Neuronal stem cell (in vitro differentiated cells): ENCODE measurements at regions not wholly inside any gene's neighbourhood (a gene's known extent, or its start where the extent isn't known, plus 50 kb on each side); places are given as distances from the start of the nearest gene placed in this dataset. TPM values are rescaled to one million over a fixed set of nuclear protein-coding genes. Genes with fewer than 3 reads are reported as not detected.

Experiments
- DNase-seq: peaks from one replicate; pipeline ENCODE4 v3.0.0-alpha.2; 2013; ENCODE audit warnings: low spot score
- H2AFZ ChIP-seq: one replicate; pipeline ENCODE4 v1.6.1; 2013; ENCODE audit warnings: mild to moderate bottlenecking, low read length, inconsistent platforms
- H2AK5ac ChIP-seq: 2 replicates; pipeline ENCODE4 v1.6.1; 2013; ENCODE audit warnings: low read depth, mild to moderate bottlenecking, inconsistent platforms, low read length, moderate library complexity, mixed read lengths
- H2BK120ac ChIP-seq: 2 replicates; pipeline ENCODE4 v1.6.1; 2013; ENCODE audit warnings: low read depth, mild to moderate bottlenecking, inconsistent platforms, low read length, moderate library complexity, mixed read lengths
- H2BK12ac ChIP-seq: one replicate; pipeline ENCODE4 v1.6.1; 2013; ENCODE audit warnings: low read length, inconsistent platforms
- H2BK15ac ChIP-seq: 2 replicates; pipeline ENCODE4 v1.6.1; 2013; ENCODE audit warnings: mild to moderate bottlenecking, low read length, inconsistent platforms, mixed read lengths
- H2BK5ac ChIP-seq: one replicate; pipeline ENCODE4 v1.6.1; 2013; ENCODE audit warnings: inconsistent platforms, mild to moderate bottlenecking, low read length, moderate library complexity
- H3K14ac ChIP-seq: one replicate; pipeline ENCODE4 v1.6.1; 2013; ENCODE audit warnings: low read length, inconsistent platforms
- H3K18ac ChIP-seq: 2 replicates; pipeline ENCODE4 v1.6.1; 2013; ENCODE audit warnings: low read length, inconsistent platforms
- H3K23ac ChIP-seq: 2 replicates; pipeline ENCODE4 v1.6.1; 2013; ENCODE audit warnings: low read depth, mild to moderate bottlenecking, mixed read lengths, low read length, inconsistent platforms; ENCODE audit not compliant: poor library complexity
- H3K27ac ChIP-seq: replicated peaks from 3 replicates; pipeline ENCODE4 v1.5.1; 2013; ENCODE audit warnings: low read length, inconsistent platforms
- H3K27me3 ChIP-seq, 3 experiments: 2 replicates each; pipeline ENCODE4 v1.6.1; 2013; ENCODE audit warnings: low read length in 3 of 3, mild to moderate bottlenecking in 2 of 3, inconsistent platforms in 1 of 3, low read depth in 1 of 3, mixed read lengths in 1 of 3, moderate library complexity in 1 of 3; ENCODE audit not compliant: control insufficient read depth in 3 of 3, insufficient read depth in 3 of 3
- H3K36me3 ChIP-seq, 2 donors: replicated peaks in 1 of 2; 2 replicates each; pipeline ENCODE4 v1.6.1; 2013; ENCODE audit warnings: low read length in 2 of 2; ENCODE audit not compliant: control insufficient read depth in 2 of 2, insufficient read depth in 2 of 2
- H3K4ac ChIP-seq: 2 replicates; pipeline ENCODE4 v1.6.1; 2013; ENCODE audit warnings: inconsistent platforms, mild to moderate bottlenecking, low read length, moderate library complexity
- H3K4me1 ChIP-seq, 2 donors: 1 replicate in 1 of 2; 2 replicates in 1 of 2; pipeline ENCODE4 v1.6.1; 2013; ENCODE audit warnings: low read length in 2 of 2, low read depth in 1 of 2; ENCODE audit not compliant: control insufficient read depth in 2 of 2, insufficient read depth in 1 of 2
- H3K4me2 ChIP-seq: one replicate; pipeline ENCODE4 v1.6.1; 2013; ENCODE audit warnings: mild to moderate bottlenecking, low read length, inconsistent platforms; ENCODE audit not compliant: insufficient read depth, poor library complexity, severe bottlenecking
- H3K4me3 ChIP-seq, 2 donors: 2 replicates each; pipeline ENCODE4 v1.5.1; 2013; ENCODE audit warnings: low read length in 2 of 2, mild to moderate bottlenecking in 2 of 2, inconsistent platforms in 1 of 2, moderate library complexity in 1 of 2
- H3K79me1 ChIP-seq: one replicate; pipeline ENCODE4 v1.6.1; 2013; ENCODE audit warnings: low read depth, mild to moderate bottlenecking, inconsistent platforms, low read length, moderate library complexity
- H3K9ac ChIP-seq: one replicate; pipeline ENCODE4 v1.6.1; 2013; ENCODE audit warnings: mild to moderate bottlenecking, low read depth, low read length, inconsistent platforms; ENCODE audit not compliant: poor library complexity
- H3K9me3 ChIP-seq, 2 donors: replicated peaks in 1 of 2; 2 replicates each; pipeline versions ENCODE3 to v1.6.1; 2013; ENCODE audit warnings: low read length in 2 of 2, mild to moderate bottlenecking in 2 of 2, inconsistent platforms in 1 of 2, low read depth in 1 of 2, mixed read lengths in 1 of 2, moderate library complexity in 1 of 2; ENCODE audit not compliant: control insufficient read depth in 2 of 2, insufficient read depth in 1 of 2
- H4K8ac ChIP-seq: one replicate; pipeline ENCODE4 v1.6.1; 2013; ENCODE audit warnings: low read depth, mild to moderate bottlenecking, inconsistent platforms, low read length, moderate library complexity
- H4K91ac ChIP-seq: one replicate; pipeline ENCODE4 v1.6.1; 2013; ENCODE audit warnings: low read length, low read depth, mild to moderate bottlenecking, inconsistent platforms; ENCODE audit not compliant: poor library complexity
- WGBS, 2 donors: extraction: QIAGEN DNeasy Blood & Tissue Kit; methylation state at CpG; one replicate each; pipeline ENCODE4 v1.1.7; 2013; ENCODE audit warnings: missing lambda C conversion rate in 2 of 2, mixed read lengths in 1 of 2; ENCODE audit not compliant: insufficient read length in 2 of 2, insufficient replicate concordance in 1 of 2; ENCODE audit errors: extremely low coverage in 2 of 2; 5-methylcytosine and 5-hydroxymethylcytosine counted together
- small RNA-seq: library from polyadenylated mRNA; stranded (forward); fragments of <200 nt; extraction: miRNeasy Mini kit (QIAGEN cat#:217004); gene quantifications from one replicate; pipeline ENCODE3, GENCODE V24; 2013; ENCODE audit not compliant: insufficient read depth

- H3K9me3 ChIP-seq, result no peaks in the 10 kb centered on the region
- H3K4me3 ChIP-seq, result no peak overlapping the region
- H2BK15ac ChIP-seq, result no peak overlapping the region
- no peaks in the 10 kb centered on the region for H3K79me1 ChIP-seq
- no peak overlapping the region for H3K14ac ChIP-seq
- no peak overlapping the region for H2BK12ac ChIP-seq
- H3K4me2 ChIP-seq, result no peak overlapping the region
- H2AFZ ChIP-seq, result no peak overlapping the region
- no peaks in the 10 kb centered on the region for H3K27me3 ChIP-seq
- no peak overlapping the region for H3K23ac ChIP-seq
- H2AK5ac ChIP-seq, result no peak overlapping the region
- no peak overlapping the region for H2BK5ac ChIP-seq
- H4K8ac ChIP-seq, result no peak overlapping the region
- no peak overlapping the region for H3K18ac ChIP-seq
- H3K36me3 ChIP-seq, result no peaks in the 10 kb centered on the region
- H3K9ac ChIP-seq, result no peak overlapping the region
- H4K91ac ChIP-seq, result no peak overlapping the region
- no peaks in the 10 kb centered on the region for H3K4me1 ChIP-seq
- DNase-seq, result no peak
- no peak overlapping the region for H3K27ac ChIP-seq
- no peak overlapping the region for H3K4ac ChIP-seq
- H2BK120ac ChIP-seq, result no peak overlapping the region
- WGBS, 2 donors, result no CpG with 5 or more reads among the region's 2 CpGs
Measured at GRCh38 chr7:17244786-17245185, 53.7 kb upstream of the AHR start.

GRCh38 chr7:17247357-17247756 is 51.1 kb upstream of the AHR start:
- Histone ChIP-seq H3K36me3 (no peaks in the 10 kb centered on the region), H3K14ac (no peak overlapping the region)

GRCh38 chr7:17248527-17248926 is 49.9 kb upstream of the AHR start:
- H2BK12ac ChIP-seq, result no peak overlapping the region
- no peaks in the 10 kb centered on the region for H3K27me3 ChIP-seq
- H3K79me1 ChIP-seq, result no peaks in the 10 kb centered on the region
- H4K91ac ChIP-seq, result no peak overlapping the region
- no peak overlapping the region for H3K27ac ChIP-seq
- no peak overlapping the region for H3K14ac ChIP-seq
- H3K4me1 ChIP-seq, result no peaks in the 10 kb centered on the region
- H2BK5ac ChIP-seq, result no peak overlapping the region
- WGBS, 2 donors, result no CpG with 5 or more reads among the region's 2 CpGs
- no peak overlapping the region for H2AK5ac ChIP-seq
- H3K18ac ChIP-seq, result no peak overlapping the region
- no peak overlapping the region for H3K4me3 ChIP-seq
- H3K4ac ChIP-seq, result no peak overlapping the region
- no peaks in the 10 kb centered on the region for H3K9me3 ChIP-seq
- no peak overlapping the region for H3K9ac ChIP-seq
- no peak overlapping the region for H2BK15ac ChIP-seq
- H3K36me3 ChIP-seq, result no peaks in the 10 kb centered on the region
- no peak overlapping the region for H2AFZ ChIP-seq
- no peak overlapping the region for H2BK120ac ChIP-seq
- no peak overlapping the region for H4K8ac ChIP-seq
- DNase-seq, result no peak
- no peak overlapping the region for H3K23ac ChIP-seq
- H3K4me2 ChIP-seq, result no peak overlapping the region

More at GRCh38 chr7:17247357-17247756, 51.1 kb upstream of the AHR start:
- no peak for DNase-seq
- no peak overlapping the region for H2AFZ ChIP-seq
- no peak overlapping the region for H3K4ac ChIP-seq
- no peak overlapping the region for H2BK12ac ChIP-seq
- H4K8ac ChIP-seq, result no peak overlapping the region
- no peak overlapping the region for H3K18ac ChIP-seq
- no peak overlapping the region for H3K23ac ChIP-seq
- H2BK15ac ChIP-seq, result no peak overlapping the region
- WGBS, 2 donors, result no CpG with 5 or more reads among the region's 6 CpGs
- no peak overlapping the region for H3K9ac ChIP-seq
- H2BK5ac ChIP-seq, result no peak overlapping the region
- H3K4me1 ChIP-seq, result no peaks in the 10 kb centered on the region
- H3K79me1 ChIP-seq, result no peaks in the 10 kb centered on the region
- H2AK5ac ChIP-seq, result no peak overlapping the region
- H4K91ac ChIP-seq, result no peak overlapping the region
- no peak overlapping the region for H2BK120ac ChIP-seq
- no peak overlapping the region for H3K4me2 ChIP-seq
- no peaks in the 10 kb centered on the region for H3K9me3 ChIP-seq
- H3K27me3 ChIP-seq, result no peaks in the 10 kb centered on the region
- no peak overlapping the region for H3K4me3 ChIP-seq
- no peak overlapping the region for H3K27ac ChIP-seq

Small RNAs in the stretch of these regions (small RNA-seq; reads per million reads assigned to genes)
- gene RF00017, result not detected
